ENCODE measurements at regions not wholly inside any gene's neighbourhood (a gene's known extent, or its start where the extent isn't known, plus 50 kb on each side); places are given as distances from the start of the nearest gene placed in this dataset.

DNA sequence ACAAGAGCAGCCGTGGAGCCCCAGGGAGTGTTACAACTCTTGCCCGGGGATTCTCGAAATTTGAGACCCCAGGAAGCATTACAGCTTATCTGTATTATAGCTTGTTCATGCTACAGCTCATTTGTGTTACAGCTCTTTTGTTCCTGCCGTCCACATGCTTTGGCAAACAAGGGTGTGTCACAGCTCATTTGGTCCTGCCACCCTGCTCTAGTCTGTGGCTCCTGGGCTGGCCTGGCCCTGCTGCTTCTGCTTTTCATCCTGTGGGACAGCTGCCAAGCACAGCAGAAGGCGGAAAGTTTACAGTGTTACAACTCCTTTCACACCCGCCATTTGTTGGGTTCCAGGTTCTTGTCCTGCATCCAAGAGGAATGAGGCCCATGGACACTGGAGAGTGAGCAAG, 685.0 kb downstream of the SLCO4C1 start:
- TF ChIP-seq, protein P1, sequence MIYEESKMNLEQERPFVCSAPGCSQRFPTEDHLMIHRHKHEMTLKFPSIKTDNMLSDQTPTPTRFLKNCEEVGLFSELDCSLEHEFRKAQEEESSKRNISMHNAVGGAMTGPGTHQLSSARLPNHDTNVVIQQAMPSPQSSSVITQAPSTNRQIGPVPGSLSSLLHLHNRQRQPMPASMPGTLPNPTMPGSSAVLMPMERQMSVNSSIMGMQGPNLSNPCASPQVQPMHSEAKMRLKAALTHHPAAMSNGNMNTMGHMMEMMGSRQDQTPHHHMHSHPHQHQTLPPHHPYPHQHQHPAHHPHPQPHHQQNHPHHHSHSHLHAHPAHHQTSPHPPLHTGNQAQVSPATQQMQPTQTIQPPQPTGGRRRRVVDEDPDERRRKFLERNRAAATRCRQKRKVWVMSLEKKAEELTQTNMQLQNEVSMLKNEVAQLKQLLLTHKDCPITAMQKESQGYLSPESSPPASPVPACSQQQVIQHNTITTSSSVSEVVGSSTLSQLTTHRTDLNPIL (CRISPR knock-in tag; IDR thresholded peaks at IDR 0.05; ENCODE audit: low read depth): no peak
- TF ChIP-seq, protein P2, sequence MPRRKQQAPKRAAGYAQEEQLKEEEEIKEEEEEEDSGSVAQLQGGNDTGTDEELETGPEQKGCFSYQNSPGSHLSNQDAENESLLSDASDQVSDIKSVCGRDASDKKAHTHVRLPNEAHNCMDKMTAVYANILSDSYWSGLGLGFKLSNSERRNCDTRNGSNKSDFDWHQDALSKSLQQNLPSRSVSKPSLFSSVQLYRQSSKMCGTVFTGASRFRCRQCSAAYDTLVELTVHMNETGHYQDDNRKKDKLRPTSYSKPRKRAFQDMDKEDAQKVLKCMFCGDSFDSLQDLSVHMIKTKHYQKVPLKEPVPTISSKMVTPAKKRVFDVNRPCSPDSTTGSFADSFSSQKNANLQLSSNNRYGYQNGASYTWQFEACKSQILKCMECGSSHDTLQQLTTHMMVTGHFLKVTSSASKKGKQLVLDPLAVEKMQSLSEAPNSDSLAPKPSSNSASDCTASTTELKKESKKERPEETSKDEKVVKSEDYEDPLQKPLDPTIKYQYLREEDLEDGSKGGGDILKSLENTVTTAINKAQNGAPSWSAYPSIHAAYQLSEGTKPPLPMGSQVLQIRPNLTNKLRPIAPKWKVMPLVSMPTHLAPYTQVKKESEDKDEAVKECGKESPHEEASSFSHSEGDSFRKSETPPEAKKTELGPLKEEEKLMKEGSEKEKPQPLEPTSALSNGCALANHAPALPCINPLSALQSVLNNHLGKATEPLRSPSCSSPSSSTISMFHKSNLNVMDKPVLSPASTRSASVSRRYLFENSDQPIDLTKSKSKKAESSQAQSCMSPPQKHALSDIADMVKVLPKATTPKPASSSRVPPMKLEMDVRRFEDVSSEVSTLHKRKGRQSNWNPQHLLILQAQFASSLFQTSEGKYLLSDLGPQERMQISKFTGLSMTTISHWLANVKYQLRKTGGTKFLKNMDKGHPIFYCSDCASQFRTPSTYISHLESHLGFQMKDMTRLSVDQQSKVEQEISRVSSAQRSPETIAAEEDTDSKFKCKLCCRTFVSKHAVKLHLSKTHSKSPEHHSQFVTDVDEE (CRISPR knock-in tag; IDR thresholded peaks at IDR 0.05): no peak
- TF ChIP-seq, protein P3, sequence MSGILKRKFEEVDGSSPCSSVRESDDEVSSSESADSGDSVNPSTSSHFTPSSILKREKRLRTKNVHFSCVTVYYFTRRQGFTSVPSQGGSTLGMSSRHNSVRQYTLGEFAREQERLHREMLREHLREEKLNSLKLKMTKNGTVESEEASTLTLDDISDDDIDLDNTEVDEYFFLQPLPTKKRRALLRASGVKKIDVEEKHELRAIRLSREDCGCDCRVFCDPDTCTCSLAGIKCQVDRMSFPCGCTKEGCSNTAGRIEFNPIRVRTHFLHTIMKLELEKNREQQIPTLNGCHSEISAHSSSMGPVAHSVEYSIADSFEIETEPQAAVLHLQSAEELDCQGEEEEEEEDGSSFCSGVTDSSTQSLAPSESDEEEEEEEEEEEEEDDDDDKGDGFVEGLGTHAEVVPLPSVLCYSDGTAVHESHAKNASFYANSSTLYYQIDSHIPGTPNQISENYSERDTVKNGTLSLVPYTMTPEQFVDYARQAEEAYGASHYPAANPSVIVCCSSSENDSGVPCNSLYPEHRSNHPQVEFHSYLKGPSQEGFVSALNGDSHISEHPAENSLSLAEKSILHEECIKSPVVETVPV (CRISPR knock-in tag; IDR thresholded peaks at IDR 0.05): no peak
- TF ChIP-seq, protein P4, sequence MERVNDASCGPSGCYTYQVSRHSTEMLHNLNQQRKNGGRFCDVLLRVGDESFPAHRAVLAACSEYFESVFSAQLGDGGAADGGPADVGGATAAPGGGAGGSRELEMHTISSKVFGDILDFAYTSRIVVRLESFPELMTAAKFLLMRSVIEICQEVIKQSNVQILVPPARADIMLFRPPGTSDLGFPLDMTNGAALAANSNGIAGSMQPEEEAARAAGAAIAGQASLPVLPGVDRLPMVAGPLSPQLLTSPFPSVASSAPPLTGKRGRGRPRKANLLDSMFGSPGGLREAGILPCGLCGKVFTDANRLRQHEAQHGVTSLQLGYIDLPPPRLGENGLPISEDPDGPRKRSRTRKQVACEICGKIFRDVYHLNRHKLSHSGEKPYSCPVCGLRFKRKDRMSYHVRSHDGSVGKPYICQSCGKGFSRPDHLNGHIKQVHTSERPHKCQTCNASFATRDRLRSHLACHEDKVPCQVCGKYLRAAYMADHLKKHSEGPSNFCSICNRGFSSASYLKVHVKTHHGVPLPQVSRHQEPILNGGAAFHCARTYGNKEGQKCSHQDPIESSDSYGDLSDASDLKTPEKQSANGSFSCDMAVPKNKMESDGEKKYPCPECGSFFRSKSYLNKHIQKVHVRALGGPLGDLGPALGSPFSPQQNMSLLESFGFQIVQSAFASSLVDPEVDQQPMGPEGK (CRISPR knock-in tag; IDR thresholded peaks at IDR 0.05; ENCODE audit: borderline replicate concordance): no peak
- TF ChIP-seq ESRRG (CRISPR knock-in tag; IDR thresholded peaks at IDR 0.05) (no peak), ISL1 (CRISPR knock-in tag; IDR thresholded peaks at IDR 0.05) (no peak), ZNF8 (CRISPR knock-in tag; IDR thresholded peaks at IDR 0.05) (no peak)
- ATAC-seq: no peak

DNA sequence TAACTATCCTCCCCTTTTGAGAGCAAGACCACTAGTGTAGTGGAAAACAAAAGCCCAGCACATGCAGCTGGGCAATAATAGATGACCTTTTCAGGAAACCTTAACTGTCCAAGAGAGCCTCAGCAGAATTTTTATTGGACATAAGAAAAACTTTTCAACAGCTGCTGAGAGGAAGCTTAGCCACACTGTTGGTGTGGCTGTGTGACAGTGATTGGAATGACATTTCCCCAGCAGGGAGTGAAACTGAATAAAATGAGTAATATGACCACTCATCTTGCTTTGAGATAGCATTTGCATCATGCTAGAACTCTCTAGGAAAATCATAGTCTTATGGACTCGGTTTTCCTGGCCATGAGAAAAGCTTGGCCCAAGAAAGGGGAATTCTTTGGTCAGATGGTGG, 687.8 kb downstream of the SLCO4C1 start:
- ATAC-seq: no peak
- TF ChIP-seq RARB (CRISPR knock-in tag; IDR thresholded peaks at IDR 0.05) (no peak), ZC3H10 (CRISPR knock-in tag; IDR thresholded peaks at IDR 0.05) (no peak), SNAI2 (CRISPR knock-in tag; IDR thresholded peaks at IDR 0.05) (no peak), ZFP3 (CRISPR knock-in tag; IDR thresholded peaks at IDR 0.05) (no peak), ZNF70 (CRISPR knock-in tag; IDR thresholded peaks at IDR 0.05) (no peak), OSR1 (CRISPR knock-in tag; IDR thresholded peaks at IDR 0.05) (no peak), ZFP30 (CRISPR knock-in tag; IDR thresholded peaks at IDR 0.05) (no peak), ZNF565 (CRISPR knock-in tag; conservative IDR thresholded peaks at IDR 0.05; ENCODE audit: low read depth) (no peak), ZNF8 (CRISPR knock-in tag; IDR thresholded peaks at IDR 0.05) (no peak), TOX (CRISPR knock-in tag; IDR thresholded peaks at IDR 0.05; ENCODE audit: borderline replicate concordance) (no peak), TCF4 (CRISPR knock-in tag; IDR thresholded peaks at IDR 0.05; ENCODE audit: borderline replicate concordance) (no peak), PPARA (CRISPR knock-in tag; IDR thresholded peaks at IDR 0.05; ENCODE audit: borderline replicate concordance) (no peak)
- TF ChIP-seq, protein P3 (CRISPR knock-in tag; IDR thresholded peaks at IDR 0.05): no peak
- TF ChIP-seq, protein P5, sequence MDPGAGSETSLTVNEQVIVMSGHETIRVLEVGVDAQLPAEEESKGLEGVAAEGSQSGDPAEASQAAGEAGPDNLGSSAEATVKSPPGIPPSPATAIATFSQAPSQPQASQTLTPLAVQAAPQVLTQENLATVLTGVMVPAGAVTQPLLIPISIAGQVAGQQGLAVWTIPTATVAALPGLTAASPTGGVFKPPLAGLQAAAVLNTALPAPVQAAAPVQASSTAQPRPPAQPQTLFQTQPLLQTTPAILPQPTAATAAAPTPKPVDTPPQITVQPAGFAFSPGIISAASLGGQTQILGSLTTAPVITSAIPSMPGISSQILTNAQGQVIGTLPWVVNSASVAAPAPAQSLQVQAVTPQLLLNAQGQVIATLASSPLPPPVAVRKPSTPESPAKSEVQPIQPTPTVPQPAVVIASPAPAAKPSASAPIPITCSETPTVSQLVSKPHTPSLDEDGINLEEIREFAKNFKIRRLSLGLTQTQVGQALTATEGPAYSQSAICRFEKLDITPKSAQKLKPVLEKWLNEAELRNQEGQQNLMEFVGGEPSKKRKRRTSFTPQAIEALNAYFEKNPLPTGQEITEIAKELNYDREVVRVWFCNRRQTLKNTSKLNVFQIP (CRISPR knock-in tag; IDR thresholded peaks at IDR 0.05; ENCODE audit: borderline replicate concordance, low read depth): no peak
- TF ChIP-seq, protein P1 (CRISPR knock-in tag; IDR thresholded peaks at IDR 0.05; ENCODE audit: low read depth): no peak
- TF ChIP-seq, protein P4 (CRISPR knock-in tag; IDR thresholded peaks at IDR 0.05; ENCODE audit: borderline replicate concordance): no peak
